ENCODE measurements at regions not wholly inside any gene's neighbourhood (a gene's known extent, or its start where the extent isn't known, plus 50 kb on each side); places are given as distances from the start of the nearest gene placed in this dataset.

DNA sequence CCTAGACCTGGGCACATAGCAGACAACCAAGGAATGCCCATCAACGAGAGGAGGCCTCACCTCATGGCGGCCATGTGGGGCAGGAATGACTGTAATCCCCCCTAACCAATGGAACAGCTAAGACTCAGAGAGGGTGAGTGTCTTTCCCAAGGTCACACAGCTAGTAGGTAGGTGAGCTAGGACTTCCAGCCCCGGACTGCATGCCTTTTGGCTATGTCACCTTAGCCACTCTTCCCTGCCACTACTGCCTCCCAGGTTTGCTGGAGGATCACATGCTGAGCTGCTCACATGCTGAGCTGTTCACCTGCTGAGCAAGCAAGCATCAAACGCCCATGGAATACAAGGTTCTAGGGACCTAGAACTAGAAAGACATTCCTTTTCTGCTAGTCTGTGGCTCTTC lies 188.5 kb upstream of the PMEPA1 start:
- ChIA-PET POLR2A (no interaction called here), CTCF (interaction anchor here (1.2 to 1.4 kb wide), 2 partner anchors 245 to 276 kb away, joined by 3 to 4 read pairs; no protein-coding TSS in a partner anchor)
- TF ChIP-seq CTCF (IDR thresholded peaks at IDR 0.05; ENCODE audit: control extremely low read depth, extremely low read depth, low read depth, missing control alignments) = no peak
- no peak for DNase-seq (ENCODE audit: extremely low spot score)

DNA sequence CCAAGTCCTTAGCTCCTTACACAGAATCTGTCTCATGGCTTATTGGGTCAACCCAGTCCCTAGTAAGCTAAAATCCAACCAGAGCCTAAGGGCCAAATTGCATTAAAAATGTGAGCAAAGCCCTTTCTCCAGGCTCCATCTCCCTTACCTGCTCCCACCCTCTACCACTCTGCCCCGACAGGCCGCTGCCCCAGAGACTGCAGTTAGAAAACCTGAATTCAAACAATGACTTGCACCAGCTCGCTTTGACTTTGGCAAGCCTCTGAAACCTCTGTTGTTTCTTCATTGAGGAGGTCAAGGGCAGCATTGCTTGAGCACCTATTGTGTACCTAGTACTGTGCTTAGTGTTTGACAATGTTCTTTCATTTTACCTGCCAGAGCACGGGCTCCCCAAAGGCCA lies 188.1 kb upstream of the PMEPA1 start:
- POLR2A ChIA-PET = no interaction called here
- CTCF ChIA-PET = interaction anchor here (1.4 kb wide), 1 partner anchor 275 kb away, joined by 3 read pairs; no protein-coding TSS in a partner anchor

DNA sequence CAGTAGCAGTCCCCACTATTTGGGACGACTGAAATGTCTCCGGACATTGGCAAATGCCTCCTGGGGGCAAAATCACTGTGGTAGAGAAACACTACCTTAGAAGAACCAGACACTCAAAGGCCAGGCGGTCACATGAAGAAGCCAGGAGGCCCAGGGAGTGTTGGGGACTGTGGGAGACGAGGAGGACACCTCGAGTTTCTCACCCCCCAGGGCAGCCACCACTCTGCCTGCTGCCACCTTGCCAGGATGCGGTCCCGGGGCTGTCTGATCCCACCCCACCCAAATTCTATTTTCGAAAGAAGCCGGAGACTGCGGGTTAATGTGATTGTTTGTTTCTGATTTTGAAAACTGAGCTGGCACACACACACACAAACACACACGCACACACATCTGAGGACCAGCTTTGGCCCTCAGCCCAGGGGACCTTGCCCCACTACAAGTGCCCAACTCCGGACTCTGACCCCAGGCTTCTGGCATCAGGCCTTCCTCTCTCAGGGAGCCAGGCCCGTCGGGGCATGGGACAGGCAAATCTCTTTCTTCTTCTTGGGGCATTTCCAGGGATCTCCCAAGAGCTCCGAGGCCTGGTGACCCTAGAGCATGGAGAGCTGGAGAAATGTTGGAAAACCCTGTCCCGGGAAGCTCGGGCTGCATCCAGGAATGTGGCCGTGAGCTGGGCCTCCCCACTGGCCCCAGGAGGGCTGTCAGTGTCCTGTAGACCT lies 187.5 kb upstream of the PMEPA1 start:
- ChIA-PET CTCF (interaction anchor here (1.4 kb wide), 1 partner anchor 275 kb away, joined by 3 read pairs; no protein-coding TSS in a partner anchor), POLR2A (no interaction called here)
- no peak for DNase-seq (ENCODE audit: extremely low spot score)
- TF ChIP-seq CTCF (IDR thresholded peaks at IDR 0.05; ENCODE audit: control extremely low read depth, extremely low read depth, low read depth, missing control alignments) = no peak

More for the DNA sequence above, 188.1 kb upstream of the PMEPA1 start:
- TF ChIP-seq CTCF (IDR thresholded peaks at IDR 0.05; ENCODE audit: control extremely low read depth, extremely low read depth, low read depth, missing control alignments) = no peak
- DNase-seq (ENCODE audit: extremely low spot score) = no peak

DNA sequence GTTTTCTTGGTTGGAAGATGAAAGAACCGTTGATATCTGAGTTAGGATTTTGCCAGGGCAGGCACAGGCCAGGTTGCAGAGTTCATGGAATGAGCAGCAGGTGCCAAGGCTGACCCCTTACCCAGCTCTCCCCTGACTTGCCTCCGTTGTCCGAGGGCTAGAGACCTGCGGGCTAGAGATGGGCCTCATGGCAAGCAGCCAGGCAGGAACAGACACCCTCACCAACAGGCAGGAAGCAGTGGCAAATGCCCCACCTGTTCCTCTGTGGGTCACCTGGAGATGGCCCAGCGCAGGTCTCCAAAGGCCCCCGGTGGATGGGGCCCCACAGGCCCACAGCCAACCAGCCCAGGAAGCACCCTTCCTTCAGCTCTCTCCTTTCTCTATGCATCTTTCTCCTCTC lies 186.7 kb upstream of the PMEPA1 start:
- no peak for TF ChIP-seq CTCF (IDR thresholded peaks at IDR 0.05; ENCODE audit: control extremely low read depth, extremely low read depth, low read depth, missing control alignments)
- DNase-seq (ENCODE audit: extremely low spot score) = no peak
- ChIA-PET CTCF (no interaction called here), POLR2A (no interaction called here)

- ChIA-PET CTCF (no interaction called here), POLR2A (no interaction called here)
- DNase-seq (ENCODE audit: extremely low spot score) = no peak
- no peak for TF ChIP-seq CTCF (IDR thresholded peaks at IDR 0.05; ENCODE audit: control extremely low read depth, extremely low read depth, low read depth, missing control alignments)
Measured at GRCh38 chr20:57896017-57896416, 186.2 kb upstream of the PMEPA1 start.

DNA sequence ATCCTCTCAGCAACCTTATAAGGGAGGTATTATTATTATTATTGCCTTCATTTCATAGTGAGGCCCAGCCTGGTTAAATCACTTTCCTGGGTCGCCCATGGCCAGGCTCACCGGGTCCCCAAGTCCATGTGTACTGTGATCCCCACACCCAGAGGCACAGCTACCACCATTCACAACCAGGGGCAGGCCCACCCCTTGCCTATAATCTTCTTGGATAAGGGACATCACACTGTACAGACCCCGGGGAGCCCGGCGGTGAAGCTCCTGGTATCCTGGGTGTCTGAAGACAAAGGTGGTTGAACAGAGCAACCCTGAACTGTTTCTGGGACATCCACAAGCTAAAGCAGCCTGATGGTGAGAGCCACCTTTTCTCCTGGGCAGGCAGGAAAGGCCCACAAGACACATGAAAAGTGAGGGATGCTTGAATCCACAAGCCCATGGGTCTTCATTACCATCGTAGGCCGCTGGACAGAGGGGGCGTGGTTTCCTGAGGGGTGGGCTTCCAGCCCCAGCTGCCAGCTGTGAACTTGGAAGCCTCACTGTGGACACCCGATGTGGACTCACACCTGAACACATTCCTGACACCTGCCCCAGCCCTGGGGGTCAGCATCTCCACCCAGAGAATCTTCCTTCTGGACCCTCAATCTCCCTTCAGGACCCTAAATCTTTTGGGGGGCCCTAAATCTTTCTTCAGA lies 185.5 kb upstream of the PMEPA1 start:
- TF ChIP-seq CTCF (IDR thresholded peaks at IDR 0.05; ENCODE audit: control extremely low read depth, extremely low read depth, low read depth, missing control alignments) = no peak
- DNase-seq (ENCODE audit: extremely low spot score) = no peak
- POLR2A ChIA-PET = no interaction called here
- CTCF ChIA-PET = no interaction called here

Data from GM10248 (cell line).